ENCODE measurements at regions not wholly inside any gene's neighbourhood (a gene's known extent, or its start where the extent isn't known, plus 50 kb on each side); places are given as distances from the start of the nearest gene placed in this dataset.
"Not testable (repeated sequence)": the region's sequence is repeated elsewhere in the genome, so short reads cannot be mapped to it uniquely, and the experiment has no call there.

- Histone ChIP-seq H3K27ac (no peak overlapping the region), H3K4me3 (no peak overlapping the region), H3K9me3 (replicated peaks) (no peaks in the 10 kb centered on the region), H3K4me1 (no peaks in the 10 kb centered on the region), H3K27me3 (no peaks in the 10 kb centered on the region), H3K36me3 (no peaks in the 10 kb centered on the region)
- DNase-seq = no peak
Measured at GRCh38 chr4:17020451-17020850, 122.0 kb upstream of the LDB2 start.

GRCh38 chr4:17018621-17019020, 120.2 kb upstream of the LDB2 start:
- not testable (repeated sequence) for H3K36me3 ChIP-seq; DNase-seq; H3K9me3 ChIP-seq (replicated peaks); H3K4me1 ChIP-seq; H3K27me3 ChIP-seq; H3K4me3 ChIP-seq; H3K27ac ChIP-seq

DNA sequence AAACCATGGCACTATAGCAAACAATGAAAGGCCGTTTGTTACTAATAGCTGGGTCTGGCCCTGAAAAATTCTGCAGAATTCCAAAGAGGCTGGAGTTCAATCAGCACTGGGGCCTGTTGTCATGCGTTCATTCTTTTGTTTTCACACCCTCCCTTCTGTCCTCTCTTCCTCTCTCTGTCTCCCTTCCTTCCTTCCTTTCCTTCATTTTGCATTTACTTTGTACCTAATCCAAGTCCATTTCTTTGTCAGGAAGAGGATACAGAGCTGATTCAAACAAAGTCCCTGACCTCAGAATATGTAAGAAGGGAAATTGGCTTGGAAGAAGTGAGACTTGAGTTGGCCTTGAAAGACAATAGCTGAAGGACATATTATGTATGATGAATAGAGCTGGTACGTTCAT, 119.6 kb upstream of the LDB2 start:
- Histone ChIP-seq H3K4me1 (no peaks in the 10 kb centered on the region), H3K27ac (no peak overlapping the region), H3K4me3 (no peak overlapping the region), H3K36me3 (no peaks in the 10 kb centered on the region), H3K27me3 (no peaks in the 10 kb centered on the region), H3K9me3 (replicated peaks) (no peaks in the 10 kb centered on the region)
- DNase-seq = no peak

DNA sequence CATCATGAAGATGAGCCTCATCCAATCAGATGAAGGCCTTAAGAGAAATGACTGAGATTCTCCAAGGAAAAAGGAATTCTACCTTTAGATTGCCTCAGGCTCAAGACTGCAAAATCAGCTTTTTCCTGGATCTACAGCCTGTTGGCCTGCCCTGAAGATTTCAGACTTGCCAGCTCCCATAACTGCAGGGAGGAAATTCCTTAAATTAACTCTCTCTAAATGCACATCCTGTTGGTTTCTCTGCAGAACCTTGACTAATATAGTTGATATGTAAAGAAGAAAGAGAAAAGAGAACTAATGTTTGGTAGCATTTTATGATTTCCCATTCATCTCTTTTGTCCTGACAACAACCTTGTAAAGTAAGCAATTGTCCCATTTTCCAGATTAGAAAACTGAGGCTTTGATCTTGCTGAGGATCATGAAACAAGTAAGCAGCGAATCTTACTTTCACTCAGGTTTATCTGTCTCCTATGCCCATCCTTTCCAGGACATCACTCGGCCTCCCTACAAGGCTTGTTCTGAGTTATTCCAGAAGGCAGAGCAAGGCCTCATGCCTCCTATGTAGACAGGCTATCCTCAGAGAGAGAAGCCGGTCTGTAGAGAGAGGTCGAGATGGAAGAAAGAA, 115.0 kb upstream of the LDB2 start:
- H3K36me3 ChIP-seq = no peaks in the 10 kb centered on the region
- H3K4me3 ChIP-seq = no peak overlapping the region
- no peaks in the 10 kb centered on the region for H3K4me1 ChIP-seq
- 0 out of 2 replicates have a peak, but pooled peaks cover 3% of the 10 kb centered on the region for H3K27me3 ChIP-seq
- no peaks in the 10 kb centered on the region for H3K9me3 ChIP-seq (replicated peaks)
- no peak for DNase-seq
- no peak overlapping the region for H3K27ac ChIP-seq

DNA sequence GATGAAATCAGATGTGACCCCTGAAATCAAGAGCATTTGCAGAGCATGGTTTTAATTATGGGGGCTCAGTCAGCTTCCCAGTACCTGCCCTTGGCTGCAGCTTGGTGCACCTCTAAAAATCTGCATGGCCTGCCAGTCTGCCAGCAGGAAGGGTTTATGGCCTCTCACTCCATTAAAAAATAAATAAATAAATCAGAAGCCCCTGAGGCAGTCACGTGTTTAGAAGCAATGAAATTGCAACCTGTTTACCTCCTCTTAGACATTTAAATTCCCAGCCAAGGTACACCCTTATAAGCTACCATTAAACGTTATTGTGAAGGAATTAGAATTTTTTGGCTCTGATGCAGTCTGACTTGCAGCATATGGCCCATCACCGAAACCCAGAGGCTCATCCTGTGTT, 114.0 kb upstream of the LDB2 start:
- no peak for DNase-seq
- no peaks in the 10 kb centered on the region for H3K9me3 ChIP-seq (replicated peaks)
- no peak overlapping the region for H3K4me3 ChIP-seq
- H3K27me3 ChIP-seq = 0 out of 2 replicates have a peak, but pooled peaks cover 3% of the 10 kb centered on the region
- no peaks in the 10 kb centered on the region for H3K4me1 ChIP-seq
- no peaks in the 10 kb centered on the region for H3K36me3 ChIP-seq
- H3K27ac ChIP-seq = no peak overlapping the region

- no peak overlapping the region for H3K27ac ChIP-seq
- H3K27me3 ChIP-seq = 0 out of 2 replicates have a peak, but pooled peaks cover 3% of the 10 kb centered on the region
- H3K36me3 ChIP-seq = no peaks in the 10 kb centered on the region
- H3K4me1 ChIP-seq = no peaks in the 10 kb centered on the region
- no peak overlapping the region for H3K4me3 ChIP-seq
- DNase-seq = no peak
- no peaks in the 10 kb centered on the region for H3K9me3 ChIP-seq (replicated peaks)
Measured at GRCh38 chr4:17010426-17011087, 112.1 kb upstream of the LDB2 start.

- Histone ChIP-seq H3K36me3 (no peaks in the 10 kb centered on the region), H3K9me3 (replicated peaks) (no peaks in the 10 kb centered on the region), H3K27ac (no peak overlapping the region), H3K4me3 (no peak overlapping the region), H3K4me1 (no peaks in the 10 kb centered on the region), H3K27me3 (0 out of 2 replicates have a peak, but pooled peaks cover 3% of the 10 kb centered on the region)
- no peak for DNase-seq
Measured at GRCh38 chr4:17009871-17010367, 111.5 kb upstream of the LDB2 start.

GRCh38 chr4:17008834-17009345, 110.4 kb upstream of the LDB2 start:
- no peaks in the 10 kb centered on the region for H3K36me3 ChIP-seq
- H3K27me3 ChIP-seq = 0 out of 2 replicates have a peak, but pooled peaks cover 3% of the 10 kb centered on the region
- no peaks in the 10 kb centered on the region for H3K4me1 ChIP-seq
- DNase-seq = no peak
- H3K27ac ChIP-seq = no peak overlapping the region
- no peaks in the 10 kb centered on the region for H3K9me3 ChIP-seq (replicated peaks)
- H3K4me3 ChIP-seq = no peak overlapping the region

GRCh38 chr4:17003606-17004392, 105.4 kb upstream of the LDB2 start:
- not testable (repeated sequence) for H3K9me3 ChIP-seq (replicated peaks); H3K27ac ChIP-seq; H3K4me3 ChIP-seq; DNase-seq; H3K27me3 ChIP-seq; H3K36me3 ChIP-seq; H3K4me1 ChIP-seq

DNA sequence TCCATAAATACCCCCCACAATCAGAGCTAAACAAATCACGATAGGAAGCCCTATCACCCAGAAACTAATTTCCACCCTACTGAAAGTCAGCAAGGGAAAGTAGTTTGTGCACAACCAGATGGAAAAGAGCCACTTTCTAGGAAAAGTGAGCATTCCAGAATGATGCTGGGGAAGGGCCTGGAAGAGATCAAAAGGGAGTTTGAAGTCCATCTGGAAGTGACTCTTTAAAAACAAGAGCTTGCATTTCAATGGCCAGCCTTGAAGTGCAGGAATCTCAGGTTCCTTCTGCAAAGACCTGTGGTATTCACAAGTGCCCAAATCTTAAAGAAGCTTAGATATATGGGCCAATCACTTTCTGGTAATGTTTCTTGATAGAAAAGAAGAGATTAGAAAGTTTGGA, 97.0 kb upstream of the LDB2 start:
- no peaks in the 10 kb centered on the region for H3K9me3 ChIP-seq (replicated peaks)
- no peak overlapping the region for H3K27ac ChIP-seq
- no peaks in the 10 kb centered on the region; the same call in 1 of the 2 replicates for H3K27me3 ChIP-seq
- H3K4me1 ChIP-seq = no peaks in the 10 kb centered on the region
- H3K4me3 ChIP-seq = no peak overlapping the region
- H3K36me3 ChIP-seq = no peaks in the 10 kb centered on the region
- no peak for DNase-seq

GRCh38 chr4:16993956-16994840, 95.8 kb upstream of the LDB2 start:
- H3K36me3 ChIP-seq = no peaks in the 10 kb centered on the region
- H3K27ac ChIP-seq = no peak overlapping the region
- H3K4me1 ChIP-seq = no peaks in the 10 kb centered on the region
- no peak for DNase-seq
- no peaks in the 10 kb centered on the region; the same call in 1 of the 2 replicates for H3K27me3 ChIP-seq
- no peaks in the 10 kb centered on the region for H3K9me3 ChIP-seq (replicated peaks)
- no peak overlapping the region for H3K4me3 ChIP-seq

DNA sequence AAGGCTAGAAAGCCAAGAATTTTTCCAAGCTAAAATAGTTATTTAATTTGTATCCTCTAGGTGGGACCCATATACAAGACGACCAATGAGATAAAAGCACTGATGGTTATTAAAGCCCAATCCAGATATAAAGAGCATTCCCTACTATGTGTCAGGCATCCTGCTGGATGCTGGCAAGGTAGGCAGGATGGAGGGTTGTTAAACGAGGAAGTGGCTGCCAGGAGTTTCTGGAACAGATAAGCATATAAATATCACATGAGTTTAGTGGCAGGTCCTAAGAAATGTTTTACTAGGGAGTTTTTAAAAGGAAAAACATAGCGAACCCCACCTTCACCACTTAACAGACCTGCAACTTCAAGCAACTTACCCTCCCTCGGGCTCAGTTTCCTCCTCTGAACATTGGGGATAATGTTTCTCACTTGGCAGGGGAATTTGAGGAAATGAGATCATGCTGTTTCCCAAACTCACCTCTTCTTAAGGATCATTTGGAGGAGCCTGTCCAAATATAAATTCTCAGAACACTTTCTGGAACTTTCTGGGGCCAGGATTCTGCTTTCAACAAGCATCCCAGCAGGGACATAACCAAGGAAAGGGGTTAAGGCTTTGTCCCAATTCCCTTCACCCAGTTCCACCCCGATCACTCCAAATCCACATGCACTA, 94.3 kb upstream of the LDB2 start:
- no peak overlapping the region for H3K4me3 ChIP-seq
- no peaks in the 10 kb centered on the region for H3K4me1 ChIP-seq
- no peaks in the 10 kb centered on the region; the same call in 1 of the 2 replicates for H3K27me3 ChIP-seq
- no peaks in the 10 kb centered on the region for H3K36me3 ChIP-seq
- H3K27ac ChIP-seq = no peak overlapping the region
- no peaks in the 10 kb centered on the region for H3K9me3 ChIP-seq (replicated peaks)
- DNase-seq = no peak

DNA sequence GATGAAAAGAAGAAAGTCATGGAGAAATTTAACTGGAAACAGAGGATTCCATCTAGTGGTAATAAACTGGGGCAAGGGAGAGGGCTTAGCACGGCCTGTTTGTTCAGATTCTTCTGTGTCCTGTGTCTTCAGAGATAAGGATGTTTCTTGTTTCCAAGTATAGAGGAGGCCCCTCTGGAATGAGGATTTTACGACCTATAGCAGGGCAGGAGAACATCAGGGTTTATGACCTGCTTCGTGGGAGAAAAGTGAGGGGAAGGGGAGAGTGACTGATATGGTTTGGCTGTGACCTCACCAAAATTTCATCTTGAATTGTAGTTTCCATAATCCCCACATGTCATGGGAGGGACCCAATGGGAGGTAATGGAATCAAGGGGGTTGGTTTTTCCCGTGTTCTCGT, 93.0 kb upstream of the LDB2 start:
- Histone ChIP-seq H3K4me1 (no peaks in the 10 kb centered on the region), H3K36me3 (no peaks in the 10 kb centered on the region), H3K27me3 (no peaks in the 10 kb centered on the region; the same call in 1 of the 2 replicates), H3K4me3 (no peak overlapping the region), H3K9me3 (replicated peaks) (no peaks in the 10 kb centered on the region), H3K27ac (no peak overlapping the region)
- DNase-seq = no peak

DNA sequence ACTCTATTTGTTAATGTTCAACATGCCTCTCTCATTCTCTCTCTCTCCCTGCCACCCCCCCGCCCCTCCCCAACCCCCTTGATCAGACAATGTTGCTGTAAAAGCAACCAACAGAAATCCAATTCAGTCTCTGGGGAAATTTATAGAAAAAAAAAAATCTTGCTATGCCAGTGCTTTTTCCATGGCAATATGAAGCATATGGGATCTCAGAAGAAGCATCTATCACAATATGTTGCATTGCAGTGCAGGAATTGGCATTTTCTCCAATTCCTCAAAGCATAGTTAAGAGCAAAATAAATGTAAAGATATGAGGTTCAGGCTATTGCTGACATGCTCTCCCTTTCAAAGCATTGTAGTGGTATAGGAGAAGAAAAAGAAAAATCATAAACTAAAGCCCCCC, 90.9 kb upstream of the LDB2 start:
- H3K27me3 ChIP-seq = no peaks in the 10 kb centered on the region; the same call in 1 of the 2 replicates
- no peak for DNase-seq
- H3K27ac ChIP-seq = no peak overlapping the region
- H3K4me3 ChIP-seq = no peak overlapping the region
- H3K36me3 ChIP-seq = no peaks in the 10 kb centered on the region
- no peaks in the 10 kb centered on the region for H3K9me3 ChIP-seq (replicated peaks)
- no peaks in the 10 kb centered on the region for H3K4me1 ChIP-seq
